HG02798 (cell line): ENCODE measurements at regions not wholly inside any gene's neighbourhood (a gene's known extent, or its start where the extent isn't known, plus 50 kb on each side); places are given as distances from the start of the nearest gene placed in this dataset.

ENCODE experiments used
- ATAC-seq: cut with Tn5 transposase; IDR thresholded peaks from one replicate; pipeline ENCODE4 v1.9.1; 2021; ENCODE audit warnings: mild to moderate bottlenecking; ENCODE audit not compliant: unreplicated experiment, poor library complexity

DNA sequence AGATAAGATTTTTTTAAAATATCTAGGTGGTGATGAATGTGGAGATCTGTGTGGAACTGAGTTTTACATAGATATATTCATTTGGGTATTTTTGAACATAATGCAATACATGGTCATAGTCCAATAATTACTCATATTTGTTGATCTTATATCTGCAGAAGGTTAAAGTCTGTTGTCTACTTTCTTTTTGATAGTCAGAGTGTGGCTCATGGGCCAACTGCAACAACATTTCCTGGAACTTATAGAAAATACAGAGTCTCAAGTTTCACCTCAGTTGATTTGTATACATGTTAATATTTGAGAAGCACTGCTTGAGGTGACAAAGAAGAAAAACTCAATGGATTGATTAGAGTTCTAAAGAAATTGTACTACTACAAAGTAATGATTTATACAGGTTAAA, 408.4 kb downstream of the ARAP2 start:
- ATAC-seq, result no peak

DNA sequence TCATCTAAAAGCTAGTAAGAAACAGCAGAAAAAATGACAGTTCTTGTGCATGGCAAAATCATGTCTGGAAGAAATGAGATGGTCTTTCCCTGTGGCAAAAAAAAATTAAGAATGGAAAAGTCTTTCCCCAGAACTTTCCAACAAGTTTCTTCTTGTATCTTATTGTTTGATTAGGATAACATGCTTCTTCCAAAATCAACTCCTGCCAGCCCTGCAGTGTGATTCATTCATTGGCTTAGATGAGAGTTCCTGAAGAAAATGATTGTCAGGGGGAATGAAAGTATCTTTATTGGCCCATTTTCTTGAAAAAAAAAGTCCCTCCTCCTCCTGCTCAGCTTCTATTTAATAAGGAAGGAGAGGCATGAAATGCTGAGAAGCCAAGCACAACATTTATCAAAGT, 407.7 kb downstream of the ARAP2 start:
- no peak for ATAC-seq

DNA sequence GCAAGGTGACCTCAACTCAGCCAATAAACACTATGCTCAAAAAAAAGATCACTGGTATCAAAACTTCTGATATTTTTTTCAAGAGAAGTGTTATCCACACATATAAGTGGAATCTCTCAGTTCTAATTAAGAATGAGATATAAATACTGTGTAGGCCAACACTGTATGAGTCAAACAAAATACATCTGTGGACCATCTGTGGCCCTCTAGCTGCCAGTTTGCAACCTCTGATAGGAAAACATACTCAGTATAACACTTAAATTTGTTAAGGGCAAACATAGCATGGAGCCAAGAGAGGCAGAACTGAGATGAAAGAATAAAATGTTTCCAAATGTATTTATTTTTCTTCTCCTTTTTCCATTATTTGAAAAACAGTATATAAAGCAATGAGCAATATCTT, 377.3 kb downstream of the ARAP2 start:
- ATAC-seq, result no peak

DNA sequence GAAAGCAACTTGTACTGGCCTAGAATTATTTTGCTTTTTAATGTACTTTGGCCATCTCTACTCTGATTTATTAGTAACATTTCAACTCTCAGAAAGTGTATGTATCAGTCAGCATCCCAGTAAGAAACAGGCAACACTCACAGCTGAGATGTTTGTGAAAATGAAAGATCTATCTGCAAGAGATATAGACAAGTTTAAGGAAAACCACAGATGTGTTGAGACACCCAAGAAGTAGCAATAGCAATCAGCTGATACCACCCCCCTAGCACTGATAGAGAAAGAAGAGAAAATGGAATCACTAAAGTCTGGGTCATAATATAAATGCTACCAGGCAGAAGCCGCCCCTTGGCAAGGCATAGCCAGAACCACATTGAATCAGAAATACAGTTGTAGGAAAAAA, 372.0 kb downstream of the ARAP2 start:
- ATAC-seq, result no peak

DNA sequence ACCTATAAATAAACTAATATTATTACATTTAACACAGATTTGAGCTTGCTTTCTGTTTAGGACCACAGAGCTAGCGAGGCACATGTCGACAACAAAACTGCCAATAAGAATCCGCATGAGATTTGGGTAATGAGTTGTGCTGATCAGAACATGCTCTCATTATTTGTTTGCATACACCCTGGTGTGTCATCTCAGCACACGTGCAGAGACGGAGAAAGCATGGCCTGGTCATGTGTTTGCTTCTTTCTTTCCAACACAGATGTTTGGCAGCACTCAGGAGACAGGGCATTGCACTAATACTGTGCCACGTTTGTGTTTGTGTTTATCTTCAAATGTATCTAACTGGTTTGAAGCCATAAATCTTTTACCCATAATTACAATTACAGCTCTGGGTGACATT, 364.8 kb downstream of the ARAP2 start:
- ATAC-seq, result no peak

DNA sequence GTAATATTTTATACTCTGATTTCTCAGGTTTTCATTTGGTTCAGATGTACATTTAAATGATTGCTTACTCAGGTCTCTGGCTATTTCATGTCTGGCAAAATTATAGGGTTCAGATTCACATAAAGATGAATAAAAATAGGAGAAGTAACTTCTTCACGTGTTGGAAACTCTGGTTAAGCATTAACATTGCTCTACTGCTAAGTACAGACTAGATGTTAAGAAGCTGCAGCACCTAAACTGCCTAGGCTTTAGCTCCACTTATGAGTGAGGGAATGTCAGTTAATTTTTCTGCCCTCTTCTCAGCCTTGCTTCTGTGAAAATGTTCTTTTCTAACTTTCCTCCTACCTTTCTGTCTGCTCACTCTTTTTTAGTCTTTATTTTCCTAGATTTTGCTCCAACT, 361.2 kb downstream of the ARAP2 start:
- ATAC-seq, result no peak

DNA sequence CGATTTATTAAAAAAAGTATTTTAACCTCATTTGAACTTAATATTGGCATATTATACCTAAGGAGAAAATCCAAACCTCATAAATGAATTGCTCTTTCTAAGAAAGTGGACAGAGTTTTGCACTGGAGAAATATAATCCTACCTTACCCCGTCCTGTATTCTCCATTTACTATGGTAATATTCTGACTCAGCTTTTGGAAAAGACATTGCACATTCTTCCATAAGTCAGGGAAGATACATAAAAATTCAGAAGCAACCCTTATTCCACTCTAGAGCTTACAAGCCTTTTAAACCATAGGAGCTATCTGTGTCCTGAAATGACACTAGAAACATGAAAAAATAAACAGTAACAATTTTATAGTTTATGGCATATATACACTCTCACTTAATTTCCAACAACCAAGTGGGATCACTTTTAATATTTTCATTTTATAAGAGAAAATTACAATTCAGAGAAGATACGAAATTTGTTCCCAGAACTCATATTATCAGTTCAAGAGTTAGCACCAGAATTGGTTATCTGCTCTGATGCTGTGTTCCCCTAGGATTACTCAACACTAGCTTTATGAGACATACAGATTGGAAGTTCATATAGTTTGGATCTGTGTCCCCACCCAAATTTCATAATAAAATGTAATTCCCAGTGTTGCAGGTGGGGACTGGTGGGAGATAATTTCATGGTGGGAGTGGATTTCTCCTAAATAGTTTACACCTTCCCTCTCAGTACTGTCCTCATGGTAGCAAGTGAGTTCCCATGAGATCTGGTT, 359.4 kb downstream of the ARAP2 start:
- ATAC-seq, result no peak

DNA sequence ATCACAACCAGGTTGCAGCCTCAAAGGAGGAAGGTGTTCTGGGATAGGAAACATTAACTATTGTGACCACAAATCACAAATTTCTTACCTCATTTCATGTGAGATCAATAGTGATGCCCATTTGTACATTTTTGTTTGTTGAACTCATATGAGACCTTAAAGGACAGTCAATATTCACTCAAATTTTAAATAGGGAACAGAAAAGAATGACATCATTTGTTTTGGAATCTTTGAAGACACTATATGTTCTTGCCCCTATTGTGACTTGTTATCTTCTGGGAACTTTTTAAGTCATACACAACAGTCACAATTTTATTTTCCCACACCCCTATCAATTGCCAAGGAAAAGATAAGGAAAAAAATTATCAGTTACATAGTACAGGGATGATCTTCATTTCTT, 346.5 kb downstream of the ARAP2 start:
- no peak for ATAC-seq

DNA sequence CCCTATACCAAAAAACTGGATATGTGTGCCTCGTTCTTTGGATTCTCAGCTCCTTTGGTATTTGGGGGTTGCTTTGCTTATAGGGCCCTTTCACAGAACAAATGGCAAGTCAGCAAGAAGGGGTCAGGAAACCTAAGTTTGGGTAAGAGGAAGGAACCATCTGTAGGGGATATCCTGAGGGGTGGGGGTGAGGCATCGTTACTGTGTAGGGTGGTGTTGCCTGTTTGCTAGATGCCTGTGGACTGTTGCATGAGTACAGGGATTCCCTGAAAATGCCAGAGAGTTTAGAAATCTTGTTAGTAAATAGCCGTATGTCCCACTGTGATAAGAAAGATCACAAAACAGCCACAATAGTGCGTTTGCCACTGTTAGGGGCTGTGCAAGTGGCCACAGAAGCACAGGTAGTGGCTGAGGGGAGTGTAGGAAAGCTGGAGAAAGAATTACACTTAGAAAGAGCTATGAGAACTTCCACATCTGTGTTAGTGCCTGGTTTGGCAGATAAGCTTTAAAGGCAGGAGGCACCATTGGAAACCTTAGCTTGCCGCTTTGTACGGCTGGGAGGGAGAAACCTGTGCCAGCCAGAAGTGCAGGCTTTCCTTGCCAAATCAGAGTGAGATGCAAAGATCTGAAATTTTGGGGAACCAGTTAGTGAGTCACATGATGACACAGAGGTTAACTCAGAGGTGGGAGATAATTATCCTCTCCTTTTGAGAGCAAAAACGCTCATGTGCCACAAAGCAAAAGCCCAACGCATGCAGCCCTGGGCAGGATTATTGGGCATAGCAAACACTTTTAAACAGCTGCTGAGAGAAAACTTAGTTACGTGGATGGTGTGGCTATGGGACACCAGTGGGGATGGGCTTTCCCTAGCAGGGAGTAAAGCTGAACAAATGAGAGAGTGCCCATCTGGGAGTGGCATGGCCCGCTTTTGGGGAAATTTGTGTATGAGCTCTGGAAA, 343.7 kb downstream of the ARAP2 start:
- ATAC-seq, result no peak

DNA sequence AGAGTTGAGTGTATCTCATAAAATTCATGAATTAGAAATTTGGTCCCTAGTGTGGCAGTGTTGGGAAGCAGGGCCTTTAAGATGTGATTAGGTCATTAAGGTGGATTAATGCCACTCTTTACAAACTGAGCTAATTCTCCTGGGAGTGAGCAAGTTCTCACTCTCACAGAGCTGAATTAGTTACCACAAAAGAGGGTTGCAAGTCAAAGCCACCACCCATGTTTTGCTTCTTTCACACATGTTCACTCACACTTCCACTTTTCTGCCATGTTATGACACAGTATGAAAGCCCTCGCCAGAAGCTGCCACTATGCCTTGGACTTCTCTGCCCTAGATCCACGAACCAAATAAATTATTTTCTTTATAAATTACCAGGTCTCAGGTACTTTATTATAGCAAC, 332.1 kb downstream of the ARAP2 start:
- ATAC-seq, result peak; percentile 83

DNA sequence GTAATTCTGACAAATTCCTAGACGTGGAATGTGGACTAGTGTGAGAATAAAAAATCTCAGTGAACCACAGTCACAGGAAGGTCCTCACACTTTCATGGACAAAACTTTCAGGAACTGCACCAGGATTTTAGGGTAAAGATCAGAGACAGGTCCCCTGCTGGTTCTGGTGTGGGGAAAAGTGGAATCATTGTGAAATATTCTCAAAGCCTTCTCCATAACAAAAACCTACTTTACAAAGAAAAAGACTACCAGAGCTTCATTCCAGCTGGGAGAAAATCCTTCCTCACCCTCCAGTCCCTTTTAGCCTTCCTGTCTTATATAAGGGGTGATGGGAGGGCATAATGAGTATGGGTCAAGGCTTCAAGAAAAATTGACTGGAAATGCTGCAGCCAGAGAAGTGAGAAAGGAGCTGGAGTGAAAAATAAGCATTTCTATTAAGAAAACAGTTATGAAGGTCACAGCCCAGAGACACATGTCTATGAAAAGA, 325.8 kb downstream of the ARAP2 start:
- no peak for ATAC-seq

DNA sequence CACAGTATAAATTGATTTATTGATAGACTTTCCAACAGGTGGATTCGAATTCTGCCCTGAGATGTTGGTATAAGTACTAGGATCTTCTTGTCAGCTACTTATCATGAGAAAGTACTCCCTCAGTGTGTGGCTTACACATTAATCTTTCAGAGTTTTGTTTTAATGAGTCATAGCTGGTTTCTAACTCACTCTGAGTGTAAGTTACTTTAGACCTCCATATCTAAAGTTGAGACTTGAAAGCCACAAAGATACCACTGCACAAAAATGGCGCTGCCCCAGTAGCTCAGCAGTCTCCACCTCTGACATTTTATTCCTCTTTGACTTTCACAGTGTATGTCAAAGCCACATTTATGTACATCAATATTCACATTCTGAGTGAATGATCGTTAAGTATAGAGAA, 318.5 kb downstream of the ARAP2 start:
- peak; percentile 87 for ATAC-seq

DNA sequence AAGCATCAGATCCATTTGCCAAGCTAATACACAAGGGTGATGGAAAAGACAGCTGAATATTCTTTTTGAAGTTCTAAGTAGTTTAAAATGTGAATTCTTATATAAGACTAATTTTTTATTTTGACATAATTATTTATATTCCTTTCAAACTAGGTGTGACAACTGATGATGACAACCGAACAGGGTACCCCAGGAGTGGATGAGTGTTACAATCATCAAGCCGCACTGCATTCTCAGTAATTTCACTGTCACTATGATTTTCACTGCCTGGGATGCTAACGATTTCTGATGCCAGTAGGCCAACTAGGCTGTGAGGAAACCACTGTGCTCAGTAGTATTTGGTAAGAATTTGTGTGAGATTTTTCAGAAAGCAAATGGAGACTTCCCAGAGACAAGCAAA, 317.5 kb downstream of the ARAP2 start:
- ATAC-seq, result no peak

DNA sequence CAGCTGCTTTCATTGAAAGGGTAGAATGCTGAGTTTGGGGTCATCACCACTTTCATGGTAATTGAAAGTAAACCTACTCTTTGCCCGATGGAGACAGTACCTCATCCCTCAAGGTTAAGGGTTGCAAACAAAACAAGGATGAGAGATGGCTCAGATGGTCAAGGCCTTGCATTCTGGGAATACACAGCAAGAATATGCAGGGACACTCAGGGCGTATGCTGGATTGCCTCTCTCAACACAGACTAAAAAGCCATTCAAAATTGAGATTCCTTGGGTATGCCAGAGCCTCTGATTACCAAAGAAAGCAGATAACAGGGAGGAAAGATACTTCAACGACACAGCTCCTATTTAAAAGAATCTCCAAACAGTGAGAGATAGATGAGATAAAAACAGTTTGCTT, 310.4 kb downstream of the ARAP2 start:
- no peak for ATAC-seq

DNA sequence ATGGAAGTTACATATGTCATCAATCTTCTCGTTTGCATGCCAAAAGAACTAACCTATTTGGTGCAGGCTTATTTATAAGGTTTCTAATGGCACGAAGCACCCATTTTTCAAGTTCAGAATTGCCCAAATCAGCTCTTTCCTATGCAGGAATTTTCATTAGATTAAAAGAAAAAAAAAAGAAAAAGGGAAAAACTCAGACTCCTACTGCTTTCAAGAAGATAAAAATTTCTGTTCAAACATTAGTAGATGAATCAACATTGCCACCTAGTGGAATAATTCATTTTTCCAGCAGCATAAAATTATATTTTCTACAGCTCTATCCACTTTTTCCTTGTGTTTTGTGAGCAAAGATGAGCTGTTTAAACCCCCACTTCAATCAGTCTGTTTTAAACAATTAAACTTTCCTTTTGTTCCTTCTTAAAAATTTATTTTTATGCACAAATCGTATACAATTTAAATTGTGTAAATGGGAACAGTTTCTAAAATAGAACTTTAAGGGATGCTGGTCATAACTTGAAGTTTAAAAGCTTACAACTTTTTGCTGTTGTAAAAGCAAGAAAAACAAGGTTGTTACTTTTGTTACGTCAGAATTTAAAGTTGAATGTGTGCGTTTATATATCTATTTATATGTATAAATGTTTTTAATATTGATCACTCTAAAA, 309.9 kb downstream of the ARAP2 start:
- ATAC-seq, result peak; percentile 42

DNA sequence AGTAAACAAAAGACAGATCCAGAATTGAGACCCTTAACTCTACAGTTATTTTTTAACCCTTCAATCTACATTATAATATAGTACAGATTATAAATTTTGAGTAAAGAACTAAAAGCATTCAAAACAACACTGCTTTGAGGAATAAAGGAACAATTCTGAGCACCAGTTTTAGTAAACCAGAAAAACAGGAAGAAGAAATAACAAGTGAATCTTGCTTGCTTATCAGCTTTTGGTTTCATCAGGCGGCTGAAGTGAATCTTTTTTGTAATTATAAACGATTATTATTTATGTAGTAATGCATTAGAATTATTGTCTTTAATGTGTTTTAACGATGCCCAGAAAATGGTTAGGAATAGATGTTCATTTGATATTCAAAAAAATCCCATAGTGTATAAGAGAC, 305.4 kb downstream of the ARAP2 start:
- ATAC-seq, result no peak

DNA sequence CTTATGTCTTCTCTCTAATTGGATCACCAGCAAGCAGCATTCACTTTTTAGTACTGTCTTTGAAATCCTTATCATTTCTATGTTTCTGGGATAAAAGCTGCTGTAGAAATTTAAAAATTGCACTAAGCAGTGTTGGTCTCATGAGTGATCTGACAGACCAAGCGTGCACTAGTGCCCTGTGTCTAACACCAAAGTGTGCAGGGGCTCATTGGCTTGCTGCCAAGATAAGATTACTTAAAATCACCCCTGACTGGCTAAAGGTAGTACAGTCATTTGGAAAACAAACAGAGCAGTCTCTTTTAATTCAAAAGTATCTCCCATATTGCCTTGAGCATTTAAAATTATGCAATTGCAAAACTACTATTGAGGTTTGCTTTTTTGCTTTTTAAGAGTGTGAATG, 304.6 kb downstream of the ARAP2 start:
- no peak for ATAC-seq

DNA sequence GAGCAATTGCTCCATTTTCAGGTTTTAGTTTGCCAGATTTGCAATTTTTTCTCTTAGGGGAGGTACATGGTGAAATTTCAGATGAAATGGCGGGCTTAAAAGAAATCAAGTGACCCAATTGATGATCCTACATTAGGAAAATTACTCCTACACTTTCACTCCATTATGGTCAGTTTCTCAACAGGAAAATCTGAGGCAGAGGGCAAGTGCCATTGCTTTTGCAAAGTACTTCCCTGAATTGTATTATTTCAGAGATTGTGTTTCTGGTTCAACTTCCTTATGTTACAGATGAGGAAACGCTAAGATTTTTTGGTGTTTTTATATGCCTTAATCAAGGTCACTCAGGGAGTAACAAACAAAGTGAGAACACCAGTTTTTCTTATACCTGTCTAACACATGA, 302.2 kb downstream of the ARAP2 start:
- ATAC-seq, result no peak

DNA sequence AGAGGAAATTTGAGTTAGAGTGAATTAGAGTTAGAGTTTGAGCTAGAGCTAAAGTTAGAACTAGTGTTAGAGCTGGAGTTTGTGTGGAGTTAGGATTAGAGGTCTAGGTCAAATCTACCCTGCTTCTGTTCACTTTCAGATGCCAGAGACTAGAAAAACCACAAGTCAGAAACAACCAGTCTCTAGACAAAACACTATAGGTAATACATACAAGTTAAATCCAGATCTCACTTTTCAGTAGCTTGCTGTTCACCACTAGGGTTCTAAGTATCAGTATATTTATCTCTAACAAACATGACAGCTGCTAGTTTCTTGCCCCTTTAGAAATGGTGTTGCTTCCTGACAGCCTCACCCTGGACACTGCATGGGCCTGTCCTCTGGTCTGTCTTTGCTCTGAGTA, 300.7 kb downstream of the ARAP2 start:
- ATAC-seq, result peak; percentile 30

DNA sequence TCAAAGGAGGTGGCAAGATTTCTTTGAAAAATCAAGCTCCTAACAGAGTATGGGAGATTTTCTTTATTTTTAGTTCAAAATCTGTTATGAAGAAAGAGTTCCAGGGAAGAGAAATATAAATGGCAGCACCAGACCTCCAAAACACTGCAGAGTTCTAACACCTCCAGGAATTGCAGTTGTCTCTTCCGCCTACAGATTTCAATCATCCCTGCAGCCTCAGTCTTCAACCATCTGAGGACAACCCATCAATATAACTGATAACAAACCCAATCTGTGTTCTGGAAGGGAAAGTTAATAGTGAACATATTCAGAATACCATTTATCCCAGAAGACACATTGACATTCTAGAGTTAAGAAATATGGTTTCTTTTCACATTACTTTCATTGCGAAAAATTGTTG, 296.1 kb downstream of the ARAP2 start:
- no peak for ATAC-seq

DNA sequence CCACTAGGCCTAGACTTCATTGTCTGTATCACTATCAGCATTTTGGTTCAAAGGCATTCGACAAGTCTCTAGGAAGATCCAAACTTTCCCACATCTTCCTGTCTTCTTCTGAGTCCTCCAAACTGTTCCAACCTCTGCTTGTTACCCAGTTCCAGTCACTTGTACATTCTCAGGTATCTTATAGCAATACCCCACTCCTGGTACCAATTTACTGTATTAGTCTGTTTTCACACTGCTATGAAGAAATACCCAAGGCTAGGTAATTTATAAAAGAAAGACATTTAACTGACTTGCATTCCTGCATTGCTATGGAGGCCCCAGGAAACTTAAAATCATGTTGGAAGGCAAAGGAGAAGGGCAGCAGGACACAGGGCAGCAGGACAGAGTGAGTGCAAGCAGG, 293.9 kb downstream of the ARAP2 start:
- no peak for ATAC-seq
